Fibroblast of lung (primary cell): ENCODE measurements at regions not wholly inside any gene's neighbourhood (a gene's known extent, or its start where the extent isn't known, plus 50 kb on each side); places are given as distances from the start of the nearest gene placed in this dataset.

ENCODE experiments used
- DNase-seq, 2 donors: peaks; one replicate each; pipeline versions ENCODE4 v3.0.0 to v3.0.0-alpha.2; 2010; ENCODE audit warnings: low read depth in 2 of 2
- H2AFZ ChIP-seq: 2 replicates; pipeline ENCODE4 v1.5.1; 2012; ENCODE audit warnings: low read length, control low read depth, inconsistent platforms
- H3K27ac ChIP-seq: 2 replicates; pipeline ENCODE4 v1.5.1; 2011; ENCODE audit warnings: low read length, control low read depth; ENCODE audit not compliant: insufficient read depth
- H3K27me3 ChIP-seq: 2 replicates; pipeline ENCODE4 v1.5.1; 2011; ENCODE audit warnings: mild to moderate bottlenecking, low read length; ENCODE audit not compliant: control insufficient read depth, insufficient read depth
- H3K36me3 ChIP-seq: 2 replicates; pipeline ENCODE4 v1.5.1; 2011; ENCODE audit warnings: low read length; ENCODE audit not compliant: control insufficient read depth, insufficient read depth
- H3K4me1 ChIP-seq: 2 replicates; pipeline ENCODE4 v1.5.1; 2011; ENCODE audit warnings: low read length; ENCODE audit not compliant: control insufficient read depth, insufficient read depth; ENCODE audit errors: extremely low read depth
- H3K4me2 ChIP-seq: 2 replicates; pipeline ENCODE4 v1.5.1; 2011; ENCODE audit warnings: low read length, control low read depth; ENCODE audit not compliant: insufficient read depth; ENCODE audit errors: extremely low read depth
- H3K4me3 ChIP-seq, 4 experiments: fragments of 200-600 bp in 1 of 4; sonication (generic) in 1 of 4; replicated peaks in 1 of 4; 2 replicates each; pipeline ENCODE4 v1.5.1; 2011 to 2016; ENCODE audit warnings: low read length in 4 of 4, low read depth in 3 of 4, mild to moderate bottlenecking in 3 of 4, control low read depth in 2 of 4, inconsistent platforms in 1 of 4, mixed read lengths in 1 of 4; ENCODE audit not compliant: insufficient read depth in 1 of 4; ENCODE audit errors: control extremely low read depth in 1 of 4
- H3K79me2 ChIP-seq: 2 replicates; pipeline ENCODE4 v1.5.1; 2012; ENCODE audit warnings: mild to moderate bottlenecking, low read length, inconsistent platforms; ENCODE audit not compliant: control insufficient read depth, insufficient read depth
- H3K9ac ChIP-seq: 2 replicates; pipeline ENCODE4 v1.5.1; 2011; ENCODE audit warnings: mild to moderate bottlenecking, low read length, control low read depth; ENCODE audit not compliant: insufficient read depth
- H3K9me3 ChIP-seq: 2 replicates; pipeline ENCODE4 v1.5.1; 2012; ENCODE audit warnings: low read depth, low read length; ENCODE audit not compliant: control insufficient read depth, insufficient read depth
- H4K20me1 ChIP-seq: 2 replicates; pipeline ENCODE4 v1.5.1; 2011; ENCODE audit warnings: low read length; ENCODE audit not compliant: control insufficient read depth, insufficient read depth; ENCODE audit errors: extremely low read depth
- CTCF ChIP-seq, 2 donors: IDR thresholded peaks in 1 of 2; conservative IDR thresholded peaks in 1 of 2; 1 replicate in 1 of 2; 2 replicates in 1 of 2; pipeline ENCODE4 v1.5.1; 2011 to 2012; ENCODE audit warnings: low read length in 2 of 2, control low read depth in 1 of 2, inconsistent platforms in 1 of 2, low read depth in 1 of 2, mild to moderate bottlenecking in 1 of 2
- EZH2 ChIP-seq: IDR thresholded peaks from 2 replicates; pipeline ENCODE4 v1.5.1; 2012; ENCODE audit warnings: low read length, control low read depth, mild to moderate bottlenecking; ENCODE audit errors: missing control alignments

GRCh38 chr16:9033125-9033830 is 58.2 kb upstream of the HAPSTR1 start:
- DNase-seq = peak; percentile 69 to 78
- Histone ChIP-seq H3K9me3 (no peaks in the 10 kb centered on the region), H3K4me2 (no peak overlapping the region), H3K27me3 (no peaks in the 10 kb centered on the region), H3K36me3 (no peaks in the 10 kb centered on the region), H3K27ac (no peak overlapping the region), H3K4me1 (no peaks in the 10 kb centered on the region), H2AFZ (no peak overlapping the region), H3K79me2 (no peaks in the 10 kb centered on the region), H3K4me3 (no peak overlapping the region), H4K20me1 (no peaks in the 10 kb centered on the region), H3K9ac (no peak overlapping the region)
- peak; percentile 62 to 72 for TF ChIP-seq CTCF (conservative IDR thresholded peaks at IDR 0.05 in 1 of 2, IDR thresholded peaks at IDR 0.05 in 1 of 2; ENCODE audit: low read depth in 1 of 2, low read length in 2 of 2)
- TF ChIP-seq EZH2 = no peak

GRCh38 chr16:9034056-9034455 is 57.4 kb upstream of the HAPSTR1 start:
- Histone ChIP-seq H3K4me2 (no peak overlapping the region), H3K27me3 (no peaks in the 10 kb centered on the region), H3K27ac (no peak overlapping the region), H3K9me3 (no peaks in the 10 kb centered on the region), H3K9ac (no peak overlapping the region), H3K4me1 (no peaks in the 10 kb centered on the region), H2AFZ (no peak overlapping the region), H4K20me1 (no peaks in the 10 kb centered on the region), H3K4me3 (no peak overlapping the region), H3K79me2 (no peaks in the 10 kb centered on the region), H3K36me3 (no peaks in the 10 kb centered on the region)
- DNase-seq = no peak
- TF ChIP-seq EZH2 (no peak), CTCF (conservative IDR thresholded peaks at IDR 0.05 in 1 of 2, IDR thresholded peaks at IDR 0.05 in 1 of 2; ENCODE audit: low read depth in 1 of 2, low read length in 2 of 2) (no peak)

GRCh38 chr16:9035996-9036395 is 55.4 kb upstream of the HAPSTR1 start:
- DNase-seq = no peak
- no peak overlapping the region for H3K4me3 ChIP-seq
- no peak overlapping the region for H3K9ac ChIP-seq
- H3K27me3 ChIP-seq = no peaks in the 10 kb centered on the region
- H3K36me3 ChIP-seq = no peaks in the 10 kb centered on the region
- H3K4me2 ChIP-seq = no peak overlapping the region
- no peaks in the 10 kb centered on the region for H4K20me1 ChIP-seq
- H2AFZ ChIP-seq = no peak overlapping the region
- no peaks in the 10 kb centered on the region for H3K9me3 ChIP-seq
- TF ChIP-seq EZH2 (no peak), CTCF (conservative IDR thresholded peaks at IDR 0.05 in 1 of 2, IDR thresholded peaks at IDR 0.05 in 1 of 2; ENCODE audit: low read depth in 1 of 2, low read length in 2 of 2) (no peak)
- H3K27ac ChIP-seq = no peak overlapping the region
- no peaks in the 10 kb centered on the region for H3K79me2 ChIP-seq
- no peaks in the 10 kb centered on the region for H3K4me1 ChIP-seq
